Activated CD8-positive, alpha-beta memory T cell treated with anti-CD3 and anti-CD28 coated beads for 36 hours (primary cell): ENCODE measurements at regions not wholly inside any gene's neighbourhood (a gene's known extent, or its start where the extent isn't known, plus 50 kb on each side); places are given as distances from the start of the nearest gene placed in this dataset.

Source experiments
- CTCF ChIA-PET: fragments of 350-600 bp; sonication (Branson Sonifier 250); formaldehyde crosslinking; loops from one replicate; lab custom pipeline; 2021; ENCODE audit warnings: antibody characterized with exemption; lab: Charles Lee
- POLR2A ChIA-PET: fragments of 350-600 bp; sonication (Branson Sonifier 250); formaldehyde crosslinking; loops from one replicate; lab custom pipeline; 2021; ENCODE audit warnings: antibody characterized with exemption; lab: Charles Lee

DNA sequence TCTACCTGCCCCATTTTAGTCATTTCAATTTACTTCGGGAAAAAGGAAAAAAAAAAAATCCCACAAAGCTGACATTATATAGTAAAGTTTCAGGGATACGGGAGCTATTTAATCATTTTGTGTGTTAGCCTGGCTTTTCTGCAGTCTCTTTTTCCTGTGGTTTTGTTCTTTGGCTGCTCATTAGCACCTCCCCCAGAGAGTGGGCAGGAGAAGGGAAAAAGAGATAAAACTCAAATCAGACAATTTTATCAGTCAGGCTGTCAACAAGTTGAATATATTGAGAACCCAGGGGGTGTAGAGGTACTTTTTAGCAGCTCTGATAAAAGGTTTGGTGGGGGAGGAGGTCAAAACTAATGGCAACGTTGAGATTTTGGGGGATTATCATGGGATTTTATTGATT lies 559.0 kb upstream of the PSMD7 start:
- CTCF ChIA-PET = no interaction called here
- POLR2A ChIA-PET = no interaction called here

GRCh38 chr16:73735954-73736353 lies 560.7 kb upstream of the PSMD7 start:
- ChIA-PET POLR2A (no interaction called here), CTCF (no interaction called here)

- CTCF ChIA-PET = no interaction called here
Measured at GRCh38 chr16:73735018-73735417, 561.6 kb upstream of the PSMD7 start.

DNA sequence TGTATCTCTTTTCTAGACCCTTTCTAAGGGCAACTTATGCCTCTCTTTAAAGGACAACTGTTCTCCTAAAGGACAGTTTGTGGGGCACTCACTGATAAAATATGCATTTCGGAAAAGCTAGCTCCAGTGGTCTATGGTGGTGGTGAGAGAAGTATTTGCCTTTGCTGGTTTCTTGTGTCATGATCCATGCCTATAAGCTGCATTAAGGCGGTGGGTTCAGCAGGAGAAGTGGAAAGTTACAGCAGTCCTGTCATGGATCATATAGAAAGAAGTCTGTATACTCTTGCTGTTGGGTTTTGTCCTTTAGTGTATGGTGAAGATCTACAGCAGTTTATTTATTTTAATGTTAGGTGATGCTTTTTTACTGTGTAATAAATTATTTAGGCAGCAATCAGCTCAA lies 563.9 kb upstream of the PSMD7 start:
- ChIA-PET CTCF (no interaction called here), POLR2A (no interaction called here)

More at GRCh38 chr16:73735018-73735417, 561.6 kb upstream of the PSMD7 start:
- POLR2A ChIA-PET = no interaction called here

DNA sequence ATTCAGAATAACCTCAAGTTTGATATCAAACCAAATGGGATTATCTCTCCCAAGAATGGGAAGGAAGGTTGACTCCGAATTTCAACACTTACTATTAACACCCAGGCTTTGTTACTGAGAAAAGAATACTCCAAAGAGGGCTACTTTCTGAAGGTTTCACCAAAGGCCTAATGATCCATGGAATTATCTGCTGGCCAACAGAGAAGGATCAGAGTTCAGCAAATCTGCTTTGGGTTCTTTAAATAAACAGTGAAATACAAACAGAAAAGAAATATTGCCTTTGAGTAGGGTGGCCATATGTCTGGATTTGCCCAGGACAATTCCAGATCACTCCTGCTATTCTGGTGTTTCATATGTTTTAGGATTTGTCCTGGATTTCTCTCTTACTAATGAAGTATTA lies 564.5 kb upstream of the PSMD7 start:
- ChIA-PET CTCF (no interaction called here), POLR2A (no interaction called here)

- CTCF ChIA-PET = no interaction called here
- POLR2A ChIA-PET = no interaction called here
Measured at GRCh38 chr16:73730481-73731090, 566.0 kb upstream of the PSMD7 start.

DNA sequence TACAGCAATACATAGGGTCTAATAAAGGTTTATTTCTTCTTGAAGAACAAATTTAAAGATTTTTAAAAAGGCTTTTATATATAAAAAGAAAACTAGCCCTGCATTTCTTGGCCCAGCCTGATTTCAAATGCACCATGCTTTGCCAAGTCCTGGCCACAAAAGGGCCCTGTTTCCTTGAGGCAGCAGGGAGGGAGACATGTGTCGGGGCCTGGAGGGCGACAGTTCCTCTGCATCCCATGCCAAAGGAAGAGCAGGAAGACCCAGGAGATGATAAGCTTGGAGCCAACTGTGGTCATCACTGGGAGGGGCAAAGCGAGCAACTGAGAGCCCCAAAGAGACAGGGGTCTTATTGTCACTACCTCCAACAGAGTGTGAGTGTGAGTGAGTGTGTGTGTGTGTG lies 571.5 kb upstream of the PSMD7 start:
- ChIA-PET POLR2A (no interaction called here), CTCF (no interaction called here)

GRCh38 chr16:73724503-73724902 lies 572.1 kb upstream of the PSMD7 start:
- CTCF ChIA-PET = no interaction called here
- POLR2A ChIA-PET = no interaction called here

DNA sequence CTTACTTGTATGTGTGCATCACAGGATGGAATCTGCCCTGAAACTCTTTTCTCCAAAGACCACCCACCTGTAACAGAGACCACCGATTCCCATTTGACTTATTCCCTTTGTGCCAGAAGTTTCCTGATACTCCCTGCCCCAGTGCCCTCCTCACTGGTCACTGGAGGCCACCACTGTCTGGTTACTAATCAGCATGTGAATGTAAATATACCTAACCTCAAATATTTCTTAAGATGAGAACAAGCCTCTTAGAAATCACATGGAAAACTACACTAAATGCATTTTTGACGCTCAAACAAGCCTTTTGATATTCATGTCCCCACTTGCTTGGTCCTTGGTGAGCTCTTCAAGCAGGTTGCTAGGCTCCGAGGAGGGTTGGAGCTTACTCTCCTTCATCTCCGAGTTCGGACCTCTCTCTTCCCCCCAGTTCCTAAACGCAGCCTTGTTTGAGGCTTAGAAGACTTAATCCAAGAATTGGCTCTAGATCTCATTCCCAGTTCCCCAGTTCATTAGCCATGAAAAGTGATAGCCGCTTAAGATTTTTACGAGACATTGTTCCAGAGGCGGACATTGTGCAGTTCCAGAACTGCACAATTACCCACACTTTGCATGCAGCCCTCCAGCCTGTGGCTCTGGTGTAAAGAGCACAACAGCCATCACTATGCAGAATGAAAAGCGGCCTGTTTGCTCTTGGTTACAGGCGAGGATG lies 579.2 kb upstream of the PSMD7 start:
- POLR2A ChIA-PET = no interaction called here
- CTCF ChIA-PET = no interaction called here

- POLR2A ChIA-PET = no interaction called here
- CTCF ChIA-PET = no interaction called here
Measured at GRCh38 chr16:73714976-73715375, 581.6 kb upstream of the PSMD7 start.

DNA sequence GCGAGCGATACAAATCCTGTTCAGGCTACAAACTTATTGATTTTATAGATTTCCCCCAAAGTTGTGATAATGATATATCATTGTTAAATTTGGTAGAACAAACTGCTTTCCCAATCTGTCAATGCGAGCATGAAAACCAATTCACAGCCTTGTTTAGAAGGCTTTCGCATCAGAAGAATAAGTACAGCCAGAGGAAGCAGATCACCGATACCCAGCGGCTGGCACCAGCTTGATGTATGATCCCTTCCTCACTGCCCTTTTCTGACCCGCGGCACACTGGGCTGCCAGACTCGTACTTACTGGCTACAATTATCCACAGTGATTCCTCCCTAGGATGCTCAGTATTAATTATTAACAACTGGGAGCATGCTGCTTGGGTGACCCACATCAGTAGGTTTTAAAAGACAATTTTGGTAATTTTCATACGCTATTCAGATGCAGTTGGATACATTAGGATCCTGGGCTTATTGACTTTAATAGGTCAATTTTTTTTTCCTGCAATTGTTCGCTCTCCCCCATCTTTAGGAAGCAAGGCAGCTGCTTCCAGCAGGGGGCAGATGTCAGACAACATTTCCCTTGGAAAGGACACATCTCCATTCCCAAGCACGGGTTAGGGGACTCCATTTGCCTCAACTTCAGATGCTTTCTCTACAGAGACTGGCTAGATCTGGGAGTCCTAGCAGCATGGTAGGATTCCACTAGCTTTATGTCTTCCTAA lies 582.7 kb upstream of the PSMD7 start:
- ChIA-PET POLR2A (no interaction called here), CTCF (no interaction called here)

DNA sequence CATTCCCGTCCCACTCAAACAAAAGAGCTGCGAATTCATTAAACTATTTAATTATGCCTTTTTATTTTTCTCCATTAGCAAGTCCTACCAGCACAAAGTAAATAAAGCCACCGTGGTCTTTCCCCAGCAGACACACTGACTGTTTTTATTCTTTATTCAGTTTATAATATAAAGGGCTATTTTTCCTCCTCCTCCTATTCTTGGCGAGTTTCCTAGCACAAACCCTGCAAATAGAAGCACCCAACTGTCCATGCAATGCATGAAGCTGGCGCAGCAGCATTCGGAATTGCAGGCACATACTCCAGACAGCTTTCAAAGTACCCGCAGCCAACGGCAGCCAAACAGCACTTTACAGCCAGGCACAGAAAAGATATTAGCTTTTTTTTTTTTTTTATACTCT lies 583.4 kb upstream of the PSMD7 start:
- ChIA-PET CTCF (no interaction called here), POLR2A (no interaction called here)

DNA sequence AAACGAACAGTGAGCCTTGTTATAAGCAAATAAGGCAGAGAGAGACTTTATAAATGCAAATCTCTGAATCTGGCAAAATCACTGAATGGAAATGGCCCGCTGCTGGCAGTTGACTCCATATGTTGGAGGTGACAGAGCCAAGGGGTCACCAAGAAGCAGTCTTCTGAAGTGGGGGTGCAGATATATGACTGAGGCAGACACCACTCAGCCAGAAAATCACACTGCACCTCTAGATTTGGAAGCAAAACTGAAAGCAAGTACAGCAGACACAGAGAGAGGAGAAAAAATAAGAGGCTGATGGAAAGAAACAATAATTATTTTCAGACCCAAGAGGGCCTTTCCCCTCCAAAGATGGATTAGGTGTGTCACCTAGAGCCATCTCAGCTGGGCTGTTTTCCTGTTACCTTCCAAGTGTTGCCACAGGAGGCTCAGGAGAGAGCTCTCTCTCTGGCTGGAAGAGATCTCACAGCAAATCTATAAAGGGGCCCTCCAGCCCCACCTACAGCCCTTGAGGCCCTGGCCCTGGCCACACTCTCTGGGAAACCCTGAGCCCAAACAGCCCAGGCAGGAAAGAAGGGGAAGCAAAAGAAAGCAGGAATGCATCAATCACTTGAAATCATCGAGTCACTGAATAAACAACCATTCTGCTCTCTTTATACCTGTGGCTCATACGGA lies 585.1 kb upstream of the PSMD7 start:
- CTCF ChIA-PET = no interaction called here
- POLR2A ChIA-PET = no interaction called here

DNA sequence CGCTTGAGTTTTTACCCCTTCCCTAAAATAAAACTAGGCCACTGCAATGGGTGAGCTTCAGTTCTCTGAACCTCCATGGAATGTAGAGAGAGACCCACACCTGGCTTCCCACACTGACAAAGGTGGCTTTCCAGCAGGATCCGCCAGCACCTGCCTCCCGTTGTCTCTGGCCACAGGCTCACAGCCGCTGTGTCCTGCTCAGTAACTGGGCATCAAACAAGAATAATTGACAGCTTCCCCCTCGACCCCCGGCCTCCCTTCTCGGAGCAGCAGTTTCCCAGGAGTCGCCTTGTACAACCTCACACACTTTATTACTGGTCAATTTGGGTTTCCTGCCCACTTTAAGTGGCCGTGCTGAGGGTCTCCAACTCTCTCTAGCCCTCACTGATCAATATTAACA lies 586.1 kb upstream of the PSMD7 start:
- ChIA-PET POLR2A (no interaction called here), CTCF (no interaction called here)

DNA sequence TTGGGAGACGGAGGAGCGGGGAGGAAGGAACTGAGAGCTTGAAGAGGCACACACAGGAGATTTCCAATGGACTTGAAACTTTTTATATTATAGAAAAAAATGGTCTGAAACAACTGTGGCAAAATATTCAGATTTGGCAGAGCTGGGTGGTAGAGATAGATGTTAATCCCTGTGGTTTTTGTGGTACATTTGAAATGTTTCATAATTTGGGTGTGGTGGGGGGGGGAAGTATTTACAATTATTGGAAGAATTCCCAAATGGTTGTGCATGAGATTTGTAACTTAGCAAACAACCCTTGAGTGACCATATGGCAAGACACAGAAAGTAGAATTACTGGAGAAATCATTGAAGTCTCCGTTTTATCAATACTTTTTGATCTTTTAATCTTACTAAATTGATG lies 588.8 kb upstream of the PSMD7 start:
- ChIA-PET POLR2A (no interaction called here), CTCF (no interaction called here)

- ChIA-PET CTCF (no interaction called here), POLR2A (no interaction called here)
Measured at GRCh38 chr16:73703891-73704290, 592.7 kb upstream of the PSMD7 start.

GRCh38 chr16:73697336-73697735 lies 599.3 kb upstream of the PSMD7 start:
- ChIA-PET POLR2A (no interaction called here), CTCF (no interaction called here)

DNA sequence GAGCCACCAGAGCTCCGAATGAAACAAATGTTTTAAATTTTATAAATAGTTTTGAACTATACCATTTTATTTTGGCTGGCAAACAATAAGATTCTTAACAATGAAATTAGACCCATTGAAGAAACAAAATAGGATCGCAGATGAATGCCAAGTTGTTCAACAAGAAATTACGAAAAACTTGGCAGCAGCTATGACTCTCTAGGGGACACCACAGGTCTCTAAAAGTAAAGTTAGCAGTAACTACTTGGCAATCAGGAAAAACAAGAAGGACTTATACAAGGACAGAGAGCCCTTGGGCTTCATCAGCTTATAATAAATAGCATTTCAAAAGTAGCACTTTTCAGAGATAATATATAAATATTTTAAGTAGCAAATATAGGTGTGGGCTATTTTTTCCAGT lies 603.8 kb upstream of the PSMD7 start:
- POLR2A ChIA-PET = no interaction called here
- CTCF ChIA-PET = no interaction called here

GRCh38 chr16:73683804-73684203 lies 612.8 kb upstream of the PSMD7 start:
- POLR2A ChIA-PET = no interaction called here
- CTCF ChIA-PET = no interaction called here

DNA sequence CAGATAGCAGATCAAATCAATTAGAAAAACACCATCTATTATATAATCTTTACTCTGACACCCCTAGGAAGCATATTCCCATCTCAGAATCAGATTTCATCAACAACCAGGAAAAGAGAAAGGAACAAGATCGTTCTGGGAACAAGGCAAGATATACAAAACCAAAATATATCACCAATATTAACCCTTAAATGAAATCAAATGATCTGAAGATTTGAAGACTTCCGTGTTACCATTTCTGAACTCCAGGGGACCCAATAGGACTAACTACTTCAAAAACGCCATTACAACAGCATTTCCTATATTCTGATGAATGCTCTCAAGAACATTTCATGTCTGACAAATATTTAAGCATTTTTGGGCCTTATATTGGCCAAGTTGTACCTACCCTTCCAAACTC lies 624.2 kb upstream of the ZFHX3 start:
- POLR2A ChIA-PET = no interaction called here
- CTCF ChIA-PET = no interaction called here
